Left hindlimb (tissue), 1 donor: ENCODE measurements at regions not wholly inside any gene's neighbourhood (a gene's known extent, or its start where the extent isn't known, plus 50 kb on each side); places are given as distances from the start of the nearest gene placed in this dataset.

Experiments
- DNase-seq: peaks from one replicate; pipeline ENCODE4 v3.0.0-alpha.2; 2018

GRCh38 chr2:857937-858336 is 92.7 kb upstream of the SNTG2 start:
- DNase-seq: no peak

GRCh38 chr2:857081-857480 is 93.6 kb upstream of the SNTG2 start:
- DNase-seq: no peak

- DNase-seq: no peak
Measured at GRCh38 chr2:856456-856855, 94.2 kb upstream of the SNTG2 start.

- no peak for DNase-seq
Measured at GRCh38 chr2:856041-856440, 94.6 kb upstream of the SNTG2 start.

GRCh38 chr2:855177-855576 is 95.5 kb upstream of the SNTG2 start:
- no peak for DNase-seq

GRCh38 chr2:854460-854859 is 96.2 kb upstream of the SNTG2 start:
- no peak for DNase-seq

GRCh38 chr2:853203-853870 is 97.3 kb upstream of the SNTG2 start:
- peak; percentile 32 for DNase-seq

- DNase-seq: no peak
Measured at GRCh38 chr2:852168-852567, 98.5 kb upstream of the SNTG2 start.

- DNase-seq: no peak
Measured at GRCh38 chr2:851680-852079, 99.0 kb upstream of the SNTG2 start.

- DNase-seq: no peak
Measured at GRCh38 chr2:851078-851477, 99.6 kb upstream of the SNTG2 start.

- DNase-seq: no peak
Measured at GRCh38 chr2:850429-850828, 100.2 kb upstream of the SNTG2 start.

- DNase-seq: no peak
Measured at GRCh38 chr2:848099-848498, 102.5 kb upstream of the SNTG2 start.

GRCh38 chr2:847669-848068 is 103.0 kb upstream of the SNTG2 start:
- no peak for DNase-seq

- DNase-seq: no peak
Measured at GRCh38 chr2:844715-845114, 105.9 kb upstream of the SNTG2 start.

- no peak for DNase-seq
Measured at GRCh38 chr2:842151-842803, 108.4 kb upstream of the SNTG2 start.

- DNase-seq: no peak
Measured at GRCh38 chr2:841036-841435, 109.6 kb upstream of the SNTG2 start.

GRCh38 chr2:834233-834632 is 116.4 kb upstream of the SNTG2 start:
- DNase-seq: no peak

- DNase-seq: no peak
Measured at GRCh38 chr2:833180-833579, 117.5 kb upstream of the SNTG2 start.

GRCh38 chr2:832635-833034 is 118.0 kb upstream of the SNTG2 start:
- no peak for DNase-seq

- DNase-seq: no peak
Measured at GRCh38 chr2:831622-832021, 119.0 kb upstream of the SNTG2 start.

GRCh38 chr2:831225-831536 is 119.5 kb upstream of the SNTG2 start:
- no peak for DNase-seq

GRCh38 chr2:830419-831224 is 120.0 kb upstream of the SNTG2 start:
- DNase-seq: no peak

- no peak for DNase-seq
Measured at GRCh38 chr2:829047-829446, 121.6 kb upstream of the SNTG2 start.

- no peak for DNase-seq
Measured at GRCh38 chr2:824954-825353, 125.7 kb upstream of the SNTG2 start.
